ENCODE measurements at regions not wholly inside any gene's neighbourhood (a gene's known extent, or its start where the extent isn't known, plus 50 kb on each side); places are given as distances from the start of the nearest gene placed in this dataset.

DNA sequence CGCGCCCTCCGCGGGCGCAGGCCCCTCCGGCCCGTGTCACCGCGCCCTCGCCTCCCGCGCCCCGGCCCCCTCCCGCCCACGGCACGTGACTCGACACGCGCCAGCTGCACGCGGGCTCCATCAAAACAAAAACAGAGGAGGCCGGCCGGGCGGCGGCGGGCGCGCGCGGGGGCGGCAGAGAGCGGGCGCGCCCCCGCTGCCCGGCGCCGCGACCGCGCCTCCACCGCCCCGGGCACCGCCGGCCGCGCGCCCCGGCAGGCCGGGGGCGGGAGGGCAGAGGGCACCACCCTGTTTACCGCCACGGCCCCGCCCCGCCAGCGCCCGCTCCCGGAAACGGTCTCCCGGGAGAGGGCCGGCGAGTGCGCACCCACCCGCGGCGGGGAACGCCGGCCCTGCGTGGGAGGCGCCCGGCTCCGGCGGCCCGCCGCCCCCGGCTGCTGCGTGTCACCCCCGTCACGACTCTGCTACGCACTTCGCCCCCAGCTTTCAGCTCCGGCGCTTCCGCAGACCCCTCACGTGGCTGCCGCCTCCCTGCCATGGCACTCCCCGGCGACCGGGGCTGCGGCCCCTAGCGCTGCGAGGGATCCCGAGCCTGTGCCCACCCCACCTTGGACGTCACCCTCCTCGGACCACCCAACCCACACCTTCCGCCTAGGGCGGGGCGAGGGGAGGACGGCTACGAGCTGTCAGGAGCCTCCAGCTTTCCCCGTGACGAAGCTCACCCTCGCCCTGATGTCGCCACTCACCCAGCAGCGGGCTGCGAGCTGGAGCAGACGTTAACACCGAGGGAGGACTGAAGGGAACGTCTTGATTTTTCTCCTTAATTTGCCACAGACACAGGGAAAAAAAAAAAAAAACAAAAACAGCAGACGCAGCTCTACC is 221.6 kb upstream of the MKLN1 start:
- Histone ChIP-seq H3K36me3 (ENCODE audit: control insufficient read depth in 2 of 2, insufficient read depth in 1 of 2, low read length in 2 of 2) (peaks cover 0 to 5% of the 10 kb centered on the region in 2 experiments; a peak in 1 of 3 replicates), H3K27ac (ENCODE audit: extremely low read depth, low read depth, low read length) (peak overlapping the region; percentile 61; the same call in 1 of the 2 replicates), H3K4me1 (ENCODE audit: control insufficient read depth, insufficient read depth, low read length) (no peaks in the 10 kb centered on the region), H3K4me3 (ENCODE audit: low read depth, low read length) (peak overlapping the region; percentile 58), H3K9me3 (ENCODE audit: control insufficient read depth, insufficient read depth, low read depth, low read length) (no peaks in the 10 kb centered on the region)
- POLR2A ChIA-PET, result interaction anchor here (0.5 to 0.9 kb wide), 7 partner anchors 16 to 480 kb away, joined by 3 to 6 read pairs (median 4); partner anchors contain the start of gene MKLN1
- CTCF ChIA-PET, result interaction anchor here (0.6 to 0.7 kb wide), 4 partner anchors 8 to 232 kb away, joined by 3 read pairs; no protein-coding TSS in a partner anchor
- no peak for TF ChIP-seq SETDB1 (IDR thresholded peaks at IDR 0.05; ENCODE audit: insufficient read length, low read length)
- TF ChIP-seq ZNF174 (tag by site-specific recombination; IDR thresholded peaks at IDR 0.05), result no peak
- no peak for TF ChIP-seq ZNF423 (tag by site-specific recombination; IDR thresholded peaks at IDR 0.05)
- TF ChIP-seq, protein P1, sequence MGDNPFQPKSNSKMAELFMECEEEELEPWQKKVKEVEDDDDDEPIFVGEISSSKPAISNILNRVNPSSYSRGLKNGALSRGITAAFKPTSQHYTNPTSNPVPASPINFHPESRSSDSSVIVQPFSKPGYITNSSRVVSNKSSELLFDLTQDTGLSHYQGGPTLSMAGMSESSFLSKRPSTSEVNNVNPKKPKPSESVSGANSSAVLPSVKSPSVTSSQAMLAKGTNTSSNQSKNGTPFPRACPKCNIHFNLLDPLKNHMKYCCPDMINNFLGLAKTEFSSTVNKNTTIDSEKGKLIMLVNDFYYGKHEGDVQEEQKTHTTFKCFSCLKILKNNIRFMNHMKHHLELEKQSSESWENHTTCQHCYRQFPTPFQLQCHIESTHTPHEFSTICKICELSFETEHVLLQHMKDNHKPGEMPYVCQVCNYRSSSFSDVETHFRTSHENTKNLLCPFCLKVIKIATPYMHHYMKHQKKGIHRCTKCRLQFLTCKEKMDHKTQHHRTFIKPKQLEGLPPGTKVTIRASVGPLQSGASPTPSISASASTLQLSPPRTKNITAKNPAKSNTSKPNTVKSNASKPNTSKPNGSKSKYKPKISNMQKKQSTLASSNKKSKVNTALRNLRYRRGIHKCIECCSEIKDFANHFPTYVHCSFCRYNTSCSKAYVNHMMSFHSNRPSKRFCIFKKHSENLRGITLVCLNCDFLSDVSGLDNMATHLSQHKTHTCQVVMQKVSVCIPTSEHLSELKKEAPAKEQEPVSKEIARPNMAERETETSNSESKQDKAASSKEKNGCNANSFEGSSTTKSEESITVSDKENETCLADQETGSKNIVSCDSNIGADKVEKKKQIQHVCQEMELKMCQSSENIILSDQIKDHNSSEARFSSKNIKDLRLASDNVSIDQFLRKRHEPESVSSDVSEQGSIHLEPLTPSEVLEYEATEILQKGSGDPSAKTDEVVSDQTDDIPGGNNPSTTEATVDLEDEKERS (tag by site-specific recombination; IDR thresholded peaks at IDR 0.05), result no peak
- no peak for TF ChIP-seq ZNF394 (tag by site-specific recombination; IDR thresholded peaks at IDR 0.05; ENCODE audit: borderline replicate concordance)
- TF ChIP-seq, protein P2, sequence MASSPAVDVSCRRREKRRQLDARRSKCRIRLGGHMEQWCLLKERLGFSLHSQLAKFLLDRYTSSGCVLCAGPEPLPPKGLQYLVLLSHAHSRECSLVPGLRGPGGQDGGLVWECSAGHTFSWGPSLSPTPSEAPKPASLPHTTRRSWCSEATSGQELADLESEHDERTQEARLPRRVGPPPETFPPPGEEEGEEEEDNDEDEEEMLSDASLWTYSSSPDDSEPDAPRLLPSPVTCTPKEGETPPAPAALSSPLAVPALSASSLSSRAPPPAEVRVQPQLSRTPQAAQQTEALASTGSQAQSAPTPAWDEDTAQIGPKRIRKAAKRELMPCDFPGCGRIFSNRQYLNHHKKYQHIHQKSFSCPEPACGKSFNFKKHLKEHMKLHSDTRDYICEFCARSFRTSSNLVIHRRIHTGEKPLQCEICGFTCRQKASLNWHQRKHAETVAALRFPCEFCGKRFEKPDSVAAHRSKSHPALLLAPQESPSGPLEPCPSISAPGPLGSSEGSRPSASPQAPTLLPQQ (tag by site-specific recombination; IDR thresholded peaks at IDR 0.05), result peak; percentile 35; the same call in 1 of the 2 replicates
- TF ChIP-seq, protein P3, sequence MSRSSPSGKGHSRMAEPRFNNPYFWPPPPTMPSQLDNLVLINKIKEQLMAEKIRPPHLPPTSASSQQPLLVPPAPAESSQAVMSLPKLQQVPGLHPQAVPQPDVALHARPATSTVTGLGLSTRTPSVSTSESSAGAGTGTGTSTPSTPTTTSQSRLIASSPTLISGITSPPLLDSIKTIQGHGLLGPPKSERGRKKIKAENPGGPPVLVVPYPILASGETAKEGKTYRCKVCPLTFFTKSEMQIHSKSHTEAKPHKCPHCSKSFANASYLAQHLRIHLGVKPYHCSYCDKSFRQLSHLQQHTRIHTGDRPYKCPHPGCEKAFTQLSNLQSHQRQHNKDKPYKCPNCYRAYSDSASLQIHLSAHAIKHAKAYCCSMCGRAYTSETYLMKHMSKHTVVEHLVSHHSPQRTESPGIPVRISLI (tag by site-specific recombination; IDR thresholded peaks at IDR 0.05), result no peak
- no peak for TF ChIP-seq FEZF1 (tag by site-specific recombination; IDR thresholded peaks at IDR 0.05)
- no peak for TF ChIP-seq ZSCAN30 (tag by site-specific recombination; IDR thresholded peaks at IDR 0.05)
- no peak for TF ChIP-seq ZNF48 (tag by site-specific recombination; IDR thresholded peaks at IDR 0.05)
- TF ChIP-seq YY1 (tag by site-specific recombination; IDR thresholded peaks at IDR 0.05), result peak; percentile 41; the same call in 1 of the 2 replicates
- TF ChIP-seq, protein P4, sequence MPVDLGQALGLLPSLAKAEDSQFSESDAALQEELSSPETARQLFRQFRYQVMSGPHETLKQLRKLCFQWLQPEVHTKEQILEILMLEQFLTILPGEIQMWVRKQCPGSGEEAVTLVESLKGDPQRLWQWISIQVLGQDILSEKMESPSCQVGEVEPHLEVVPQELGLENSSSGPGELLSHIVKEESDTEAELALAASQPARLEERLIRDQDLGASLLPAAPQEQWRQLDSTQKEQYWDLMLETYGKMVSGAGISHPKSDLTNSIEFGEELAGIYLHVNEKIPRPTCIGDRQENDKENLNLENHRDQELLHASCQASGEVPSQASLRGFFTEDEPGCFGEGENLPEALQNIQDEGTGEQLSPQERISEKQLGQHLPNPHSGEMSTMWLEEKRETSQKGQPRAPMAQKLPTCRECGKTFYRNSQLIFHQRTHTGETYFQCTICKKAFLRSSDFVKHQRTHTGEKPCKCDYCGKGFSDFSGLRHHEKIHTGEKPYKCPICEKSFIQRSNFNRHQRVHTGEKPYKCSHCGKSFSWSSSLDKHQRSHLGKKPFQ (tag by site-specific recombination; IDR thresholded peaks at IDR 0.05), result no peak
- peak; percentile 70 for TF ChIP-seq GLIS1 (tag by site-specific recombination; IDR thresholded peaks at IDR 0.05)
- TF ChIP-seq MYNN (tag by site-specific recombination; IDR thresholded peaks at IDR 0.05; ENCODE audit: borderline replicate concordance), result no peak
- TF ChIP-seq KLF9 (tag by site-specific recombination; IDR thresholded peaks at IDR 0.05; ENCODE audit: low read depth), result 0 out of 2 replicates have a peak, but pooled peaks have one; percentile 16
- TF ChIP-seq ZNF138 (tag by site-specific recombination; IDR thresholded peaks at IDR 0.05; ENCODE audit: borderline replicate concordance), result no peak
- no peak for TF ChIP-seq TRIM28 (IDR thresholded peaks at IDR 0.05; ENCODE audit: borderline replicate concordance, low read length)
- no peak for TF ChIP-seq ZNF146 (tag by site-specific recombination; IDR thresholded peaks at IDR 0.05)
- TF ChIP-seq ZNF610 (tag by site-specific recombination; IDR thresholded peaks at IDR 0.05; ENCODE audit: borderline replicate concordance), result no peak
- peak; percentile 75; the same call in 1 of the 2 replicates for TF ChIP-seq ZNF501 (tag by site-specific recombination; IDR thresholded peaks at IDR 0.05)
- no peak for TF ChIP-seq ZNF37A (tag by site-specific recombination; IDR thresholded peaks at IDR 0.05)
- no peak for TF ChIP-seq SCRT2 (tag by site-specific recombination; IDR thresholded peaks at IDR 0.05)
- peak; percentile 38 for TF ChIP-seq ZNF335 (tag by site-specific recombination; conservative IDR thresholded peaks at IDR 0.05)
- TF ChIP-seq, protein P5, sequence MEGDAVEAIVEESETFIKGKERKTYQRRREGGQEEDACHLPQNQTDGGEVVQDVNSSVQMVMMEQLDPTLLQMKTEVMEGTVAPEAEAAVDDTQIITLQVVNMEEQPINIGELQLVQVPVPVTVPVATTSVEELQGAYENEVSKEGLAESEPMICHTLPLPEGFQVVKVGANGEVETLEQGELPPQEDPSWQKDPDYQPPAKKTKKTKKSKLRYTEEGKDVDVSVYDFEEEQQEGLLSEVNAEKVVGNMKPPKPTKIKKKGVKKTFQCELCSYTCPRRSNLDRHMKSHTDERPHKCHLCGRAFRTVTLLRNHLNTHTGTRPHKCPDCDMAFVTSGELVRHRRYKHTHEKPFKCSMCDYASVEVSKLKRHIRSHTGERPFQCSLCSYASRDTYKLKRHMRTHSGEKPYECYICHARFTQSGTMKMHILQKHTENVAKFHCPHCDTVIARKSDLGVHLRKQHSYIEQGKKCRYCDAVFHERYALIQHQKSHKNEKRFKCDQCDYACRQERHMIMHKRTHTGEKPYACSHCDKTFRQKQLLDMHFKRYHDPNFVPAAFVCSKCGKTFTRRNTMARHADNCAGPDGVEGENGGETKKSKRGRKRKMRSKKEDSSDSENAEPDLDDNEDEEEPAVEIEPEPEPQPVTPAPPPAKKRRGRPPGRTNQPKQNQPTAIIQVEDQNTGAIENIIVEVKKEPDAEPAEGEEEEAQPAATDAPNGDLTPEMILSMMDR (tag by site-specific recombination; IDR thresholded peaks at IDR 0.05), result no peak; the same call in 1 of the 2 replicates
- peak; percentile 92 for TF ChIP-seq SP3 (tag by site-specific recombination; IDR thresholded peaks at IDR 0.05)
- no peak for TF ChIP-seq ZNF266 (tag by site-specific recombination; IDR thresholded peaks at IDR 0.05; ENCODE audit: low read depth)
- no peak for TF ChIP-seq SALL2 (tag by site-specific recombination; IDR thresholded peaks at IDR 0.05; ENCODE audit: borderline replicate concordance)
- TF ChIP-seq ZNF112 (tag by site-specific recombination; IDR thresholded peaks at IDR 0.05), result no peak
- TF ChIP-seq ZNF248 (tag by site-specific recombination; IDR thresholded peaks at IDR 0.05), result no peak

Measured in HEK293 (cell line).